ENCODE measurements at regions not wholly inside any gene's neighbourhood (a gene's known extent, or its start where the extent isn't known, plus 50 kb on each side); places are given as distances from the start of the nearest gene placed in this dataset.

- no peak overlapping the region for H3K27ac Mint-ChIP-seq
- H3K27me3 Mint-ChIP-seq (ENCODE audit: low read depth): no peaks in the 10 kb centered on the region
- H3K9me3 Mint-ChIP-seq: no peaks in the 10 kb centered on the region
- peaks cover 19% of the 10 kb centered on the region for H3K4me1 Mint-ChIP-seq (ENCODE audit: low read depth)
- ATAC-seq (replicated peaks in 1 of 2) (no peak), DNase-seq (no peak)
- no peaks in the 10 kb centered on the region for H3K36me3 Mint-ChIP-seq (ENCODE audit: insufficient read depth in 2 of 2)
- H3K4me3 Mint-ChIP-seq: no peak overlapping the region
Measured at GRCh38 chr6:42512579-42512978, 51.2 kb upstream of the UBR2 start.

GRCh38 chr6:42511803-42512422, 51.9 kb upstream of the UBR2 start:
- Mint-ChIP-seq H3K9me3 (no peaks in the 10 kb centered on the region), H3K36me3 (ENCODE audit: insufficient read depth in 2 of 2) (no peaks in the 10 kb centered on the region), H3K4me1 (ENCODE audit: low read depth) (peaks cover 19% of the 10 kb centered on the region), H3K27ac (no peak overlapping the region), H3K4me3 (no peak overlapping the region), H3K27me3 (ENCODE audit: low read depth) (no peaks in the 10 kb centered on the region)
- ATAC-seq (replicated peaks in 1 of 2) (no peak), DNase-seq (no peak)

- Mint-ChIP-seq H3K27me3 (ENCODE audit: low read depth) (no peaks in the 10 kb centered on the region), H3K9me3 (no peaks in the 10 kb centered on the region), H3K36me3 (ENCODE audit: insufficient read depth in 2 of 2) (no peaks in the 10 kb centered on the region), H3K27ac (no peak overlapping the region), H3K4me3 (no peak overlapping the region), H3K4me1 (ENCODE audit: low read depth) (peaks cover 19% of the 10 kb centered on the region)
- ATAC-seq (replicated peaks in 1 of 2): no peak
- no peak for DNase-seq
Measured at GRCh38 chr6:42510795-42511194, 53.0 kb upstream of the UBR2 start.

GRCh38 chr6:42509765-42510164, 54.1 kb upstream of the UBR2 start:
- Mint-ChIP-seq H3K4me1 (ENCODE audit: low read depth) (peaks cover 19% of the 10 kb centered on the region), H3K27ac (peak overlapping the region; percentile 33), H3K36me3 (ENCODE audit: insufficient read depth in 2 of 2) (no peaks in the 10 kb centered on the region), H3K4me3 (peak overlapping the region in 1 of 2 donors; percentile 21), H3K27me3 (ENCODE audit: low read depth) (no peaks in the 10 kb centered on the region), H3K9me3 (no peaks in the 10 kb centered on the region)
- DNase-seq: peak in 1 of 2 donors; percentile 19
- peak; percentile 83 to 90 for ATAC-seq (replicated peaks in 1 of 2)

GRCh38 chr6:42509256-42509655, 54.6 kb upstream of the UBR2 start:
- Mint-ChIP-seq H3K36me3 (ENCODE audit: insufficient read depth in 2 of 2) (no peaks in the 10 kb centered on the region), H3K27ac (peak overlapping the region; percentile 27), H3K9me3 (no peaks in the 10 kb centered on the region), H3K4me3 (peak overlapping the region in 1 of 2 donors; percentile 21), H3K4me1 (ENCODE audit: low read depth) (peaks cover 19% of the 10 kb centered on the region), H3K27me3 (ENCODE audit: low read depth) (no peaks in the 10 kb centered on the region)
- DNase-seq (no peak), ATAC-seq (replicated peaks in 1 of 2) (no peak)

GRCh38 chr6:42507901-42508300, 55.9 kb upstream of the UBR2 start:
- Mint-ChIP-seq H3K27me3 (ENCODE audit: low read depth) (no peaks in the 10 kb centered on the region), H3K27ac (no peak overlapping the region)

GRCh38 chr6:42507195-42507594, 55.5 kb upstream of the TRERF1 start:
- H3K27ac Mint-ChIP-seq: no peak overlapping the region
- H3K4me3 Mint-ChIP-seq: no peak overlapping the region
- peaks cover under 1% of the 10 kb centered on the region in 2 donors for H3K36me3 Mint-ChIP-seq (ENCODE audit: insufficient read depth in 2 of 2)
- no peaks in the 10 kb centered on the region for H3K27me3 Mint-ChIP-seq (ENCODE audit: low read depth)
- no peak for ATAC-seq (replicated peaks in 1 of 2)
- DNase-seq: no peak
- peaks cover 38% of the 10 kb centered on the region for H3K4me1 Mint-ChIP-seq (ENCODE audit: low read depth)
- H3K9me3 Mint-ChIP-seq: no peaks in the 10 kb centered on the region

More at GRCh38 chr6:42507901-42508300, 55.9 kb upstream of the UBR2 start:
- no peaks in the 10 kb centered on the region for H3K9me3 Mint-ChIP-seq
- H3K36me3 Mint-ChIP-seq (ENCODE audit: insufficient read depth in 2 of 2): no peaks in the 10 kb centered on the region
- peaks cover 31% of the 10 kb centered on the region for H3K4me1 Mint-ChIP-seq (ENCODE audit: low read depth)
- no peak for ATAC-seq (replicated peaks in 1 of 2)
- no peak overlapping the region for H3K4me3 Mint-ChIP-seq
- no peak for DNase-seq

GRCh38 chr6:42506070-42506469, 54.3 kb upstream of the TRERF1 start:
- DNase-seq (no peak), ATAC-seq (replicated peaks in 1 of 2) (no peak)
- no peak overlapping the region for H3K4me3 Mint-ChIP-seq
- no peak overlapping the region for H3K27ac Mint-ChIP-seq
- no peaks in the 10 kb centered on the region for H3K27me3 Mint-ChIP-seq (ENCODE audit: low read depth)
- peaks cover 4 to 5% of the 10 kb centered on the region in 2 donors for H3K36me3 Mint-ChIP-seq (ENCODE audit: insufficient read depth in 2 of 2)
- H3K4me1 Mint-ChIP-seq (ENCODE audit: low read depth): peaks cover 44% of the 10 kb centered on the region
- H3K9me3 Mint-ChIP-seq: no peaks in the 10 kb centered on the region

- peak; percentile 55 to 61 for ATAC-seq (replicated peaks in 1 of 2)
- no peak overlapping the region for H3K4me3 Mint-ChIP-seq
- H3K4me1 Mint-ChIP-seq (ENCODE audit: low read depth): peaks cover 42% of the 10 kb centered on the region
- H3K27me3 Mint-ChIP-seq (ENCODE audit: low read depth): no peaks in the 10 kb centered on the region
- no peaks in the 10 kb centered on the region for H3K9me3 Mint-ChIP-seq
- DNase-seq: no peak
- H3K36me3 Mint-ChIP-seq (ENCODE audit: insufficient read depth in 2 of 2): peaks cover 4 to 5% of the 10 kb centered on the region in 2 donors
- H3K27ac Mint-ChIP-seq: no peak overlapping the region
Measured at GRCh38 chr6:42505385-42505718, 53.6 kb upstream of the TRERF1 start.

GRCh38 chr6:42503894-42504293, 52.2 kb upstream of the TRERF1 start:
- H3K9me3 Mint-ChIP-seq: no peaks in the 10 kb centered on the region
- no peak overlapping the region for H3K4me3 Mint-ChIP-seq
- no peak overlapping the region for H3K27ac Mint-ChIP-seq
- peaks cover 4 to 5% of the 10 kb centered on the region in 2 donors for H3K36me3 Mint-ChIP-seq (ENCODE audit: insufficient read depth in 2 of 2)
- no peak for ATAC-seq (replicated peaks in 1 of 2)
- no peak for DNase-seq
- H3K27me3 Mint-ChIP-seq (ENCODE audit: low read depth): no peaks in the 10 kb centered on the region
- H3K4me1 Mint-ChIP-seq (ENCODE audit: low read depth): peaks cover 27% of the 10 kb centered on the region

GRCh38 chr6:42502990-42503389, 51.3 kb upstream of the TRERF1 start:
- H3K9me3 Mint-ChIP-seq: peaks cover 0 to under 1% of the 10 kb centered on the region in 2 donors
- ATAC-seq (replicated peaks in 1 of 2) (peak; percentile 59), DNase-seq (no peak)

GRCh38 chr6:42502127-42502526, 50.4 kb upstream of the TRERF1 start:
- H3K9me3 Mint-ChIP-seq: peaks cover 0 to 4% of the 10 kb centered on the region in 2 donors
- H3K4me1 Mint-ChIP-seq (ENCODE audit: low read depth): peaks cover 25% of the 10 kb centered on the region
- no peak for DNase-seq
- H3K36me3 Mint-ChIP-seq (ENCODE audit: insufficient read depth in 2 of 2): peaks cover 5 to 8% of the 10 kb centered on the region in 2 donors
- H3K27me3 Mint-ChIP-seq (ENCODE audit: low read depth): no peaks in the 10 kb centered on the region
- no peak overlapping the region for H3K27ac Mint-ChIP-seq
- H3K4me3 Mint-ChIP-seq: peak overlapping the region in 1 of 2 donors; percentile 45
- peak; percentile 51 to 58 for ATAC-seq (replicated peaks in 1 of 2)

More at GRCh38 chr6:42502990-42503389, 51.3 kb upstream of the TRERF1 start:
- H3K27ac Mint-ChIP-seq: no peak overlapping the region
- peak overlapping the region; percentile 37 to 68 for H3K4me3 Mint-ChIP-seq
- no peaks in the 10 kb centered on the region for H3K27me3 Mint-ChIP-seq (ENCODE audit: low read depth)
- H3K4me1 Mint-ChIP-seq (ENCODE audit: low read depth): peaks cover 25% of the 10 kb centered on the region
- peaks cover 4 to 7% of the 10 kb centered on the region in 2 donors for H3K36me3 Mint-ChIP-seq (ENCODE audit: insufficient read depth in 2 of 2)

Measured in activated T-cell treated with anti-CD3 and anti-CD28 coated beads, Interleukin-2, amount 50 U/mL, for 72 hours (primary cell).